ENCODE measurements at regions not wholly inside any gene's neighbourhood (a gene's known extent, or its start where the extent isn't known, plus 50 kb on each side); places are given as distances from the start of the nearest gene placed in this dataset.

DNA sequence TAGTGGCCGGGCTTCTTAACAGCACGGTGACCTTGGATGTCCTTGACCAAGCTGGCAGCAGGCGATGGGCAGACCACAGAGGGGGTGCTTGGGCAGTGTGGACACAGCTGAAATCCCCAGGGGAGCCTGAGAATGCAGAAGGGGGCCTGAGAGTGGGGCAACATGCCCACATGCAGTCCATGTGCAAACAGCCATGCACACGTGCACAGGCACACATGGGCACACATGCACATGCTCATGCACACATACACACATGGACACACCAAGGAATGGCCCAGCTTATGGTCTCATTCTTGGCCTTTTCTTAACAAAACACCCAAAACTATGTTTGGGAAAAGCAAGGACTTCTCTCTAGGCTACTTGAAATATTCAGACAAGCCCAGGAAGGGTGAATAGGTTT, 483.9 kb upstream of the MKI67 start:
- no peak overlapping the region for H3K4me3 ChIP-seq (ENCODE audit: low read depth, low read length)
- no peak for FAIRE-seq
- no peaks in the 10 kb centered on the region for H3K36me3 ChIP-seq (ENCODE audit: control insufficient read depth, insufficient read depth, low read length)
- TF ChIP-seq, protein P1, sequence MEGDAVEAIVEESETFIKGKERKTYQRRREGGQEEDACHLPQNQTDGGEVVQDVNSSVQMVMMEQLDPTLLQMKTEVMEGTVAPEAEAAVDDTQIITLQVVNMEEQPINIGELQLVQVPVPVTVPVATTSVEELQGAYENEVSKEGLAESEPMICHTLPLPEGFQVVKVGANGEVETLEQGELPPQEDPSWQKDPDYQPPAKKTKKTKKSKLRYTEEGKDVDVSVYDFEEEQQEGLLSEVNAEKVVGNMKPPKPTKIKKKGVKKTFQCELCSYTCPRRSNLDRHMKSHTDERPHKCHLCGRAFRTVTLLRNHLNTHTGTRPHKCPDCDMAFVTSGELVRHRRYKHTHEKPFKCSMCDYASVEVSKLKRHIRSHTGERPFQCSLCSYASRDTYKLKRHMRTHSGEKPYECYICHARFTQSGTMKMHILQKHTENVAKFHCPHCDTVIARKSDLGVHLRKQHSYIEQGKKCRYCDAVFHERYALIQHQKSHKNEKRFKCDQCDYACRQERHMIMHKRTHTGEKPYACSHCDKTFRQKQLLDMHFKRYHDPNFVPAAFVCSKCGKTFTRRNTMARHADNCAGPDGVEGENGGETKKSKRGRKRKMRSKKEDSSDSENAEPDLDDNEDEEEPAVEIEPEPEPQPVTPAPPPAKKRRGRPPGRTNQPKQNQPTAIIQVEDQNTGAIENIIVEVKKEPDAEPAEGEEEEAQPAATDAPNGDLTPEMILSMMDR (IDR thresholded peaks at IDR 0.05; ENCODE audit: insufficient read depth, low read length, severe bottlenecking) = no peak
- DNase-seq (ENCODE audit: low read depth) = no peak
- no peaks in the 10 kb centered on the region for H3K27me3 ChIP-seq (ENCODE audit: control insufficient read depth, insufficient read depth, low read length)

DNA sequence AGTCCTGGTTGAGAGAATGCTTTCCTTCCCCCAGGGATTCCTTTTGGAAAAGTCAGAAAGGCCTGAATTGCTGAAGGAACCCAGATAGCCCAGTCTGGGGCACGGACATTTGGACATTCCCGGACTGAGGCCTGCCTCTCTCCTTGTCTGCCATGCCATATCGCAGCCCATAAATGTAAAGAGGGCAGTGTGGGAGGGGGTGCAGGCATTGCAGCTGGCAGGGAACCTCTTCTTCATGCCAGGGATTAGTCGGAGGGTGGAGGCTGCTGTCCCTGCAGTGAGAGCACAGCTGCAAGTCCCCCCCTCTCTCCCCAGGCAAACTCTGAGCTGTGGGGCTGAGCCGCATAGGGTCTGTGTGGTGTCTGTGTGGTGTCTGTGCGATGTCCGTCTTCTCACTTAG, 486.0 kb upstream of the MKI67 start:
- Histone ChIP-seq H3K36me3 (ENCODE audit: control insufficient read depth, insufficient read depth, low read length) (no peaks in the 10 kb centered on the region), H3K4me3 (ENCODE audit: low read depth, low read length) (no peak overlapping the region), H3K27me3 (ENCODE audit: control insufficient read depth, insufficient read depth, low read length) (no peaks in the 10 kb centered on the region)
- DNase-seq (ENCODE audit: low read depth) = no peak
- TF ChIP-seq, protein P1 (IDR thresholded peaks at IDR 0.05; ENCODE audit: insufficient read depth, low read length, severe bottlenecking) = no peak
- FAIRE-seq = no peak

DNA sequence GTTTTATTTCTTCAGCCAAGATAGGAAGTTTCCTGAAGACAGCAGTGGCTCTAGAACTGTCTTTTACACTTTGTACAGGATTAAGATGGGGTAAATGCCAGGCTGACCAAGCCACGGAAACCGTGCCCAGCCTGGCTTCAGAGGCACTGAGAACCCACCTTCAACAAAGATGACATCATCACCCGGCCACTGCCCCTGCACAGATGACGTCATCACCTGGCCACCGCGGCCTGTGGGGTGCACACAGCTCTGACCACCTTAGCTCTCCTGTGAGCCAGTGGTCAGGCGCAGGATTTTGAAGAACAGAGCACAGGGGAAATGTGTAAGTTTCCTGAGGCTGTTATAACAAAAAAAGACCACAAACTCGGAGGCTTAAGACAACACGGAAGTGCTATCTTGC, 486.4 kb upstream of the MKI67 start:
- H3K36me3 ChIP-seq (ENCODE audit: control insufficient read depth, insufficient read depth, low read length) = no peaks in the 10 kb centered on the region
- TF ChIP-seq, protein P1 (IDR thresholded peaks at IDR 0.05; ENCODE audit: insufficient read depth, low read length, severe bottlenecking) = no peak
- DNase-seq (ENCODE audit: low read depth) (no peak), FAIRE-seq (no peak)
- H3K27me3 ChIP-seq (ENCODE audit: control insufficient read depth, insufficient read depth, low read length) = no peaks in the 10 kb centered on the region
- no peak overlapping the region for H3K4me3 ChIP-seq (ENCODE audit: low read depth, low read length)

DNA sequence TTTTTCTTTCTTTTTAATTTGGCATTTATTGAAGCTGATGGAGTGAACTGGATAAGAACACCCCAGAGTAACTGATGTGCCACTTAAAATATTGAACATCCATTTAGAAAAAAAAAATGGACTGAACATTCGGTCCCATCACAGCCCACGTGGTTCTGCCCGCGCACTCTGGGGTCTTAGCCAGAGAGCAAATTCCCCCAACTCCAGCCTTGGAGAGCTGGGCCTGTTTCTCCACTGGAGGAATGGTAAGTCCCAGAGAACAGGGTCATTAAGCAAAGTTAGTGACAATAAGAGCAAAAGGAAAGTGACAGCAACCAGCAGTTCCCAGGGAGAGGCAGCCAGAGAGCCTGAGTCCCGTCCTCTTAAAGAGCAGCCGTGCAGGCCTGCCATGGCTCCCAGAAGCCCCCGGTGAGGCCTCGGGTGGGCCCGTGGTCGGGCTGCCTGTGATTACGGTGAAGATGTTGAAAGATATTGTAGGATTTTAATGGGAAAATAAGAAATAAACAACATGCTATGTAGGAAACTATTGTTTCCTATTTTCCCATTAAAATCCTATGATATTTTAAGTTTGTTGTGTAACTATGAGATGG, 487.9 kb upstream of the MKI67 start:
- no peak for FAIRE-seq
- no peak for DNase-seq (ENCODE audit: low read depth)
- Histone ChIP-seq H3K36me3 (ENCODE audit: control insufficient read depth, insufficient read depth, low read length) (no peaks in the 10 kb centered on the region), H3K4me3 (ENCODE audit: low read depth, low read length) (no peak overlapping the region), H3K27me3 (ENCODE audit: control insufficient read depth, insufficient read depth, low read length) (no peaks in the 10 kb centered on the region)
- TF ChIP-seq, protein P1 (IDR thresholded peaks at IDR 0.05; ENCODE audit: insufficient read depth, low read length, severe bottlenecking) = no peak

DNA sequence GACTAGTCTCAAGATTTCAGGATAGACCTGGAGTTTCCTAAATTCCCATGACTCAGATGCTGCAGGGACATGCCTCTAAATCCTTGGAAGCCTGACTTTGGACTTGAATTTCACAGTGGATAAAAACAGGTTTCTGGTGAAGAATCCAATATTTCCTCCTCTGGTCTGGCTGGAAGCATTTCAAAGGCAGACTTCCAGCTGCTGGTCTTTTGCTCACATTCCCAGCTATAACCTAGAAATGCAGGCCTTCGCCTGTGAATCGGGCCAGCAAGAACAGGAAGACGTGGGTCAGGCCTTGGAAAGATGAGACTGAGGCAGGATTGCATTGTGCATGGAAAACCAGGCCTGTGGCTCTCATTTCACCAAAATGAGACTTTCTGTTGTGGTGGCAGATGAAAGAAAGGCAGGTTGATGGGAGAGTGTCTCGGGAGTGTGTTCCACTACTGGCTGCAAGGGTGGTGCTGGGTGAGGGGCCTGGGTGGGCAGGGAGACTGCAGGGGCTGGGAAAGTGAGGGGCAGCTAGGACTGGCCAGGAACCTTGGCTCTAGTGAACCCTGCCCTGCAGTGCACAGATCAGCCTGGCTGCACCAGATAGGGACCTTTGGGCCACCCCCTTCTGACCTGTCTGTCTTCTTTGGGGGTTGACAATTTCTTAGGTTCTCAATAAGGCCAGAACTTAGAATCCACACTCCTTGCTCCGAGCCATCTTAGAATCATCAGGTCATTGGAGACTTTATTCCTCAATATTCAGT, 488.8 kb upstream of the MKI67 start:
- Histone ChIP-seq H3K27me3 (ENCODE audit: control insufficient read depth, insufficient read depth, low read length) (no peaks in the 10 kb centered on the region), H3K4me3 (ENCODE audit: low read depth, low read length) (no peak overlapping the region), H3K36me3 (ENCODE audit: control insufficient read depth, insufficient read depth, low read length) (no peaks in the 10 kb centered on the region)
- FAIRE-seq (no peak), DNase-seq (ENCODE audit: low read depth) (no peak)
- TF ChIP-seq, protein P1 (IDR thresholded peaks at IDR 0.05; ENCODE audit: insufficient read depth, low read length, severe bottlenecking) = no peak

Measured in bronchial epithelial cell (primary cell).